MCF 10A (cell line): ENCODE measurements at regions not wholly inside any gene's neighbourhood (a gene's known extent, or its start where the extent isn't known, plus 50 kb on each side); places are given as distances from the start of the nearest gene placed in this dataset.

Experiments used
- BruUV-seq: library from RNA; stranded (reverse); fragments of 400-500 nt; replicated peaks from 2 replicates; lab custom pipeline; 2021; lab: Mats Ljungman, UMichigan
- CTCF ChIA-PET: fragments of 300-600 bp; sonication (Branson Sonifier 250); formaldehyde crosslinking; extraction: SDS; loops from one replicate; lab custom pipeline; 2021; ENCODE audit warnings: antibody characterized with exemption, inconsistent platforms; lab: Yijun Ruan, JAX
- POLR2A ChIA-PET: fragments of 300-600, 350-650 bp; sonication (Branson Sonifier 250); formaldehyde crosslinking; extraction: SDS; loops from one replicate; lab custom pipeline; 2020; ENCODE audit warnings: antibody characterized with exemption, inconsistent platforms; lab: Yijun Ruan, JAX
- DNase-seq: peaks from one replicate; pipeline ENCODE4 v3.0.0-alpha.2; 2018; ENCODE audit not compliant: unreplicated experiment
- H3K27ac Mint-ChIP-seq: one replicate; pipeline ENCODE4 v1.8.0; 2022; ENCODE audit warnings: mild to moderate bottlenecking, low read depth, mixed read lengths; ENCODE audit not compliant: unreplicated experiment
- H3K27me3 Mint-ChIP-seq: one replicate; pipeline ENCODE4 v1.8.0; 2022; ENCODE audit warnings: mixed read lengths; ENCODE audit not compliant: insufficient read depth, unreplicated experiment
- H3K36me3 Mint-ChIP-seq: one replicate; pipeline ENCODE4 v1.8.0; 2022; ENCODE audit warnings: mild to moderate bottlenecking, moderate library complexity, mixed read lengths; ENCODE audit not compliant: insufficient read depth, unreplicated experiment
- H3K4me1 Mint-ChIP-seq: one replicate; pipeline ENCODE4 v1.8.0; 2022; ENCODE audit warnings: mixed read lengths; ENCODE audit not compliant: insufficient read depth, unreplicated experiment
- H3K4me3 Mint-ChIP-seq: one replicate; pipeline ENCODE4 v1.8.0; 2022; ENCODE audit warnings: mild to moderate bottlenecking, moderate library complexity, mixed read lengths; ENCODE audit not compliant: unreplicated experiment
- H3K9me3 Mint-ChIP-seq: one replicate; pipeline ENCODE4 v1.8.0; 2022; ENCODE audit warnings: mixed read lengths; ENCODE audit not compliant: unreplicated experiment
- intact Hi-C: fragments of 100-400 bp; cut with micrococcal nuclease; formaldehyde crosslinking; loops from 2 replicates; pipeline ENCODE4 v1.14.1; 2022
- TF ChIP-seq, protein P1 (sequence below): fragments of 200-600 bp; IDR thresholded peaks from one replicate; pipeline ENCODE4 v1.8.0; 2022; ENCODE audit warnings: antibody characterized with exemption, mild to moderate bottlenecking; ENCODE audit not compliant: unreplicated experiment

DNA sequence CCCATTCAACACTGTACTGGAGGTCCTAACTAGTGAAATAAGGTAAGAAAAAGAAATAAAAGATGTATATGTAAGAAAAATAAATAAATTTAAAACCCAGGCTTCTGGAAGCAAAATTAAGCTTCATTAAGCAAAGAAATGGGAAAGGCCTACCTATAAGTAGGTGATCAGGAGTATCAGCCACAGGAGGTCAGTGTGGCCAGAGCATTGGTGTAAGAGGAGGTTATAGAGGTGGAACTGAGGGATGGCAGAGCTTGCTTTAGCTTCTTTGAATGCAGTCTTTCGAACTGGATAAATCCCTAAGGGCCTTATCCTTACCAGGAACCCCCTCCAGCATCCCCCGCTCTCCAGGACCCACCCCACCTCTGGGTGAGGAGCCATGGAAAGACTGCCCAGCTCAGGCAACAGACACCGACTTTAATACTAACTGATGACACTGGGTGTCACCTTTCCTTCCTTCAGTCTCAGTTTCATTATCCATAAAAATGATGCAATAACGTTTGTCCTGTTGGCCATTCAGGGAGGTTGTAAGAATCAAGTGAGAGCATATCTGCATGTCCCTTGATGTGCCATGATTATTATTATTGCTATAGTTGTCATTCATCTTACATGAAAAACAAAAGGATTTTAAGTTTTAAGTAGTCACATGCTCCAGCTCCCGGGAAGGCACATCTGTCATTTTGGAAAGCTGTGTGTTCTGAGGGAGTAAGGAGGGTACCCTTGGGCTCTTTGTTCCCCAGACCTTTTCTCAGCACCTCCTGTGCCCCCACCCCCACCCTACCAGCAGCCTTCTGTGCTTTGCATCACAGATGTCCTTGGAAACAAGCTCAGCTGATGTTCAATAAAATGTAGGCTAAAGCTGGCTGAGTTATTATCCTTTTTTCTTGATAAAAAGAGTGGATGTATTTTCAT is 50.8 kb upstream of the CTNNA1 start:
- H3K4me1 Mint-ChIP-seq, result no peaks in the 10 kb centered on the region
- POLR2A ChIA-PET, result interaction anchor here (1.0 to 3.0 kb wide), 6 partner anchors 11 to 52 kb away, joined by 3 to 13 read pairs (median 3); no protein-coding TSS in a partner anchor
- TF ChIP-seq, protein P1, sequence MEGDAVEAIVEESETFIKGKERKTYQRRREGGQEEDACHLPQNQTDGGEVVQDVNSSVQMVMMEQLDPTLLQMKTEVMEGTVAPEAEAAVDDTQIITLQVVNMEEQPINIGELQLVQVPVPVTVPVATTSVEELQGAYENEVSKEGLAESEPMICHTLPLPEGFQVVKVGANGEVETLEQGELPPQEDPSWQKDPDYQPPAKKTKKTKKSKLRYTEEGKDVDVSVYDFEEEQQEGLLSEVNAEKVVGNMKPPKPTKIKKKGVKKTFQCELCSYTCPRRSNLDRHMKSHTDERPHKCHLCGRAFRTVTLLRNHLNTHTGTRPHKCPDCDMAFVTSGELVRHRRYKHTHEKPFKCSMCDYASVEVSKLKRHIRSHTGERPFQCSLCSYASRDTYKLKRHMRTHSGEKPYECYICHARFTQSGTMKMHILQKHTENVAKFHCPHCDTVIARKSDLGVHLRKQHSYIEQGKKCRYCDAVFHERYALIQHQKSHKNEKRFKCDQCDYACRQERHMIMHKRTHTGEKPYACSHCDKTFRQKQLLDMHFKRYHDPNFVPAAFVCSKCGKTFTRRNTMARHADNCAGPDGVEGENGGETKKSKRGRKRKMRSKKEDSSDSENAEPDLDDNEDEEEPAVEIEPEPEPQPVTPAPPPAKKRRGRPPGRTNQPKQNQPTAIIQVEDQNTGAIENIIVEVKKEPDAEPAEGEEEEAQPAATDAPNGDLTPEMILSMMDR, result no peak
- H3K9me3 Mint-ChIP-seq, result no peaks in the 10 kb centered on the region
- H3K36me3 Mint-ChIP-seq, result no peaks in the 10 kb centered on the region
- no peak overlapping the region for H3K4me3 Mint-ChIP-seq
- CTCF ChIA-PET, result interaction anchor here (0.6 to 1.3 kb wide), 10 partner anchors 9 to 569 kb away, joined by 3 to 6 read pairs (median 3); no protein-coding TSS in a partner anchor
- H3K27me3 Mint-ChIP-seq, result no peaks in the 10 kb centered on the region
- peak; percentile 47 for DNase-seq
- H3K27ac Mint-ChIP-seq, result no peak overlapping the region
- intact Hi-C loops, result no loop called here
- BruUV-seq, result no TSS peak

DNA sequence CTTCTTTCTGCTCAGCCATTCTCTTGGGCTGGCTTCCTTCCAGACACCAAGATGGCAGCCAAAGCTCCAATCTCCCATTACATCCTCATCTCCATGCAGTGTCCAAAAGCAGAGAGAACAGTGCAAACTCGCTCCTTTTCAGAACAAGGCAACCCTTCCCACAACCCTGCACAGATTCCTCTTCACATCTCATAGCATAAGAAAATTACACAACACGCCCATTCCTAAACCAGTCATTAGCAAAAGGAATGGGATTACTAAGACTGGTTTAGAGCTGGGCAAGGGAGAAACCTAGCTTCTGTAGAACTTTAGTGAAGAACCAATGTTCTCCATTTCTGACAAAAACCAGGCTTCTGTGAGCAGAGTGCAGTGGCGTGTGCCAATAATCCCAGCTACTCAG is 51.5 kb upstream of the CTNNA1 start:
- Mint-ChIP-seq H3K4me1 (peaks cover 1% of the 10 kb centered on the region), H3K9me3 (no peaks in the 10 kb centered on the region), H3K4me3 (no peak overlapping the region), H3K36me3 (no peaks in the 10 kb centered on the region), H3K27me3 (no peaks in the 10 kb centered on the region), H3K27ac (no peak overlapping the region)
- POLR2A ChIA-PET, result interaction anchor here (3.0 kb wide), 1 partner anchor 23 kb away, joined by 13 read pairs; no protein-coding TSS in a partner anchor
- intact Hi-C loops, result no loop called here
- TF ChIP-seq, protein P1, result no peak
- CTCF ChIA-PET, result interaction anchor here (0.7 to 1.3 kb wide), 2 partner anchors 24 to 27 kb away, joined by 3 to 5 read pairs; no protein-coding TSS in a partner anchor
- DNase-seq, result no peak
- BruUV-seq, result no TSS peak

DNA sequence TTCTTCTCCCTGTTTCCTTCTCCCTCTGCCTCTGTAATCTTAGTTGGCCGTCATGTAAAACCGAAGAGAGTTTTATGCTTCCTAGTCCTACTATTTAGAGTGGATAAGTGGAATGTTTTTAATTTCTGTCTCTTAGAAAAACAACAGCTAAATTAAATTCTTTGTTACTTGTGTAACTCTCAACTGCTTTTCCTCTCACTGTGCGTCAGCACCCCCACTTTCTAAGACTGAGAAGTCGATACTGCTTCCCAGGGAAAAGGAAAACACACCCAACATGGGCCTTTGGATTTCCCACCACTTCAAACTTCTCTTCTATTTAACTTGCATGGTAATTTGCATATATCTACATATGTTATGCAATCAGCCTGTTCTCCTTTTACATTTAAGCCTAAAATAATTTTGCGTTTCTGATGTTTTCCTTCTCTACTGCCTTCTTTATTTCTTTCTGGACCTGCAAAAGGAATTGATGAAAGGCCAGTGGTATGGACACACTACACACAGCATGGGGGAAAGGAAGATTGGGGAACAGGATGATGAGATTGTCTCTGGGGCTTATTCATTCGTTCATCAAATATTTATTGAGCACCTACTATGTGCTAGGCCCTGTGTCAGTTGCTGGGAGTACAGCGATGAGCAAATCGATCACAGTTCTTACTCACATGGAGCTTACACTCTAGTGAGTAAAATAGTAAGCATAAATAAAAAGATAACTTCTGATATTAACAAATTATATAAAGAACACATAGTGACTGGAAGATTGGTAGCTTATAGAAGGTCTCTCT is 52.5 kb upstream of the CTNNA1 start:
- Mint-ChIP-seq H3K9me3 (no peaks in the 10 kb centered on the region), H3K4me3 (no peak overlapping the region), H3K27me3 (no peaks in the 10 kb centered on the region), H3K4me1 (peaks cover 6% of the 10 kb centered on the region), H3K27ac (no peak overlapping the region), H3K36me3 (no peaks in the 10 kb centered on the region)
- intact Hi-C loops, result no loop called here
- ChIA-PET POLR2A (no interaction called here), CTCF (interaction anchor here (0.6 to 1.3 kb wide), 3 partner anchors 9 to 58 kb away, joined by 3 to 5 read pairs (median 4); no protein-coding TSS in a partner anchor)
- no peak for DNase-seq
- TF ChIP-seq, protein P1, result no peak
- BruUV-seq, result no TSS peak
